B cell (primary cell): ENCODE measurements at regions not wholly inside any gene's neighbourhood (a gene's known extent, or its start where the extent isn't known, plus 50 kb on each side); places are given as distances from the start of the nearest gene placed in this dataset.

ENCODE experiments used
- CTCF ChIP-seq: fragments of 200-600 bp; IDR thresholded peaks from one replicate; pipeline ENCODE4 v1.8.0; 2022; ENCODE audit warnings: antibody characterized with exemption, mild to moderate bottlenecking
- EZH2 ChIP-seq: IDR thresholded peaks from 2 replicates; pipeline ENCODE4 v1.6.1; 2012; ENCODE audit warnings: borderline replicate concordance, low read depth, mild to moderate bottlenecking, moderate library complexity, low read length; ENCODE audit not compliant: insufficient read depth, poor library complexity, severe bottlenecking

GRCh38 chr13:106096661-106097092 lies 438.8 kb downstream of the EFNB2 start:
- TF ChIP-seq CTCF = no peak
- no peak for TF ChIP-seq EZH2
